ENCODE measurements at regions not wholly inside any gene's neighbourhood (a gene's known extent, or its start where the extent isn't known, plus 50 kb on each side); places are given as distances from the start of the nearest gene placed in this dataset.
A peak's percentile ranks its signal among the peaks of the same experiment; 100 is the strongest.

DNA sequence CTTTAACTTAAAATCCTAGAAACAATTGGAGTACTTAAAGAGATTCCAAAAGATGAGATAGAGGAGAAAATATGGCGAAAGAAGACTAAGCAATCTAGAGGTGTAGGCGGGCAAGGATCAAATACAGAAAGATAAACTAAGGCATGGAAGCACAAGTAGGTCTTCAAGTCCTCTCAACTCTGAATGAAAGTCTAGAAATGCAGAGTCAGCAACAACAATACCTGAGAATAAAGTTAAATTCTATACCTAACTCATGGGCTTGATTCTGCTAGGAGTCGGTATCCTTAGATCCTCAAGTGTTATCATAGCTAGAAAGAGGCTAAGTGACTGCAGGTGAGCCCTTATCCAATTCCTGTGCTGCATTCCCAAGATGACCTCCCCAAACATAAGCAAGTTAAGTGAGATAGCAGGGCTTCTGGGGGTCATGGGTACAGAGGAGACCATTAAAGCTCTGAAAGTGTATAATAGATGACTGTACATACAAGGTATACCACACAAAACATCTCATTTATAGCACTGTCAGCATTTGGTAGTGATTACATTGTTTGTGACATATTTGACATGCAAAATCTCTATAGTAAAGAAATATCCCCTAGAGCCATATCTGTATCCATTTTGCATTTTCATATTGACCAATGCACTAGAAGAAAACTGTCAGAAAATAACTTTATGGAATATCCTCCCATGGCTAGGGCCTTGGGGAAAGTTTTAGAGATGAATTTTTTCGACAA is 82.5 kb upstream of the ARID2 start:
- Histone ChIP-seq H3K9ac (ENCODE audit: insufficient read depth, low read depth, low read length) (no peak overlapping the region), H3K27ac (ENCODE audit: extremely low read length, insufficient read depth, low read length) (no peak overlapping the region), H4K20me1 (ENCODE audit: insufficient read depth, low read length) (no peaks in the 10 kb centered on the region), H3K79me2 (ENCODE audit: insufficient read depth, low read length) (no peaks in the 10 kb centered on the region), H2AFZ (ENCODE audit: low read length) (no peak overlapping the region), H3K36me3 (replicated peaks in 1 of 2; ENCODE audit: control insufficient read depth in 1 of 2, insufficient read depth in 2 of 2, low read length in 2 of 2) (no peaks in the 10 kb centered on the region), H3K4me2 (ENCODE audit: low read depth, low read length) (no peak overlapping the region), H3K27me3 (ENCODE audit: control insufficient read depth in 1 of 2, insufficient read depth in 2 of 2, low read length in 2 of 2) (peaks cover 0 to 6% of the 10 kb centered on the region in 2 experiments; a peak in 1 of 5 replicates), H3K4me3 (replicated peaks in 1 of 3; ENCODE audit: insufficient read depth in 1 of 3, low read depth in 2 of 3, low read length in 3 of 3) (no peak overlapping the region), H3K4me1 (ENCODE audit: insufficient read depth, low read length) (0 out of 2 replicates have a peak, but pooled peaks cover 8% of the 10 kb centered on the region), H3K9me3 (ENCODE audit: low read length) (no peaks in the 10 kb centered on the region)
- in situ Hi-C loops (cut with HindIII; ENCODE audit: extremely low pct_ligation_motif_present, low pct_unique_long_range_greater_than_20kb), result no loop called here
- ChIA-PET CTCF (ENCODE audit: low intra/inter-chr PET ratio, low total read pairs) (no interaction called here), POLR2A (no interaction called here)
- BruUV-seq (replicated peaks), result no TSS peak
- TF ChIP-seq MAFF (IDR thresholded peaks at IDR 0.05; ENCODE audit: low read depth, low read length) (peak; percentile 77), MAFK (conservative IDR thresholded peaks at IDR 0.05 in 1 of 2, IDR thresholded peaks at IDR 0.05 in 1 of 2; ENCODE audit: low read length in 2 of 2) (peak; percentile 77 to 93), ZNF34 (CRISPR knock-in tag; IDR thresholded peaks at IDR 0.05; ENCODE audit: borderline replicate concordance) (no peak), CREBL2 (CRISPR knock-in tag; IDR thresholded peaks at IDR 0.05; ENCODE audit: borderline replicate concordance) (no peak), ZNF687 (CRISPR knock-in tag; IDR thresholded peaks at IDR 0.05) (no peak), RARA (CRISPR knock-in tag; IDR thresholded peaks at IDR 0.05) (no peak), CHCHD3 (CRISPR knock-in tag; IDR thresholded peaks at IDR 0.05) (no peak), NFIC (IDR thresholded peaks at IDR 0.05; ENCODE audit: low read length) (no peak)
- TF ChIP-seq, protein P1, sequence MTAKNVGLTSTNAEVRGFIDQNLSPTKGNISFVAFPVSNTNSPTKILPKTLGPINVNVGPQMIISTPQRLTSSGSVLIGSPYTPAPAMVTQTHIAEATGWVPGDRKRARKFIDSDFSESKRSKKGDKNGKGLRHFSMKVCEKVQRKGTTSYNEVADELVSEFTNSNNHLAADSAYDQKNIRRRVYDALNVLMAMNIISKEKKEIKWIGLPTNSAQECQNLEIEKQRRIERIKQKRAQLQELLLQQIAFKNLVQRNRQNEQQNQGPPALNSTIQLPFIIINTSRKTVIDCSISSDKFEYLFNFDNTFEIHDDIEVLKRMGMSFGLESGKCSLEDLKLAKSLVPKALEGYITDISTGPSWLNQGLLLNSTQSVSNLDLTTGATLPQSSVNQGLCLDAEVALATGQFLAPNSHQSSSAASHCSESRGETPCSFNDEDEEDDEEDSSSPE (CRISPR knock-in tag; IDR thresholded peaks at IDR 0.05), result no peak
- intact Hi-C loops (cut with micrococcal nuclease; ENCODE audit: unreplicated experiment), result no loop called here
- DNase-seq (ENCODE audit: low spot score), result no peak
- no peak for ATAC-seq
- FAIRE-seq, result no peak
- 36% methylated on average over 4 of the region's 4 CpGs for WGBS (ENCODE audit: low lambda C conversion rate)
